ENCODE measurements at regions not wholly inside any gene's neighbourhood (a gene's known extent, or its start where the extent isn't known, plus 50 kb on each side); places are given as distances from the start of the nearest gene placed in this dataset.
"Not testable (repeated sequence)": the region's sequence is repeated elsewhere in the genome, so short reads cannot be mapped to it uniquely, and the experiment has no call there.

- Histone ChIP-seq H3K27me3 (ENCODE audit: control insufficient read depth in 2 of 2, insufficient read depth in 2 of 2, low read length in 2 of 2) (peaks cover 0 to 4% of the 10 kb centered on the region in 2 donors), H3K27ac (ENCODE audit: low read depth in 2 of 2, low read length in 2 of 2) (peak overlapping the region in 1 of 2 donors; percentile 15), H3K36me3 (ENCODE audit: control insufficient read depth in 2 of 2, insufficient read depth in 2 of 2, low read length in 2 of 2) (no peaks in the 10 kb centered on the region), H3K9ac (ENCODE audit: low read depth in 1 of 2, low read length in 2 of 2) (peak overlapping the region in 1 of 2 donors; percentile 0), H3K4me3 (ENCODE audit: low read length in 2 of 2) (no peak overlapping the region), H3K9me3 (ENCODE audit: control insufficient read depth in 2 of 2, low read length in 2 of 2) (no peaks in the 10 kb centered on the region), H3K4me1 (ENCODE audit: control insufficient read depth in 2 of 2, insufficient read depth in 2 of 2, low read length in 2 of 2) (peaks cover 5 to 21% of the 10 kb centered on the region in 2 donors)
Observed at GRCh38 chr3:66830301-66830700, 167.8 kb upstream of the KBTBD8 start.

GRCh38 chr3:66831931-66832330 lies 166.2 kb upstream of the KBTBD8 start:
- Histone ChIP-seq H3K27me3 (ENCODE audit: control insufficient read depth in 2 of 2, insufficient read depth in 2 of 2, low read length in 2 of 2) (peaks cover 0 to 4% of the 10 kb centered on the region in 2 donors), H3K4me3 (ENCODE audit: low read length in 2 of 2) (no peak overlapping the region), H3K36me3 (ENCODE audit: control insufficient read depth in 2 of 2, insufficient read depth in 2 of 2, low read length in 2 of 2) (no peaks in the 10 kb centered on the region), H3K9me3 (ENCODE audit: control insufficient read depth in 2 of 2, low read length in 2 of 2) (no peaks in the 10 kb centered on the region), H3K9ac (ENCODE audit: low read depth in 1 of 2, low read length in 2 of 2) (no peak overlapping the region), H3K27ac (ENCODE audit: low read depth in 2 of 2, low read length in 2 of 2) (peak overlapping the region in 1 of 2 donors; percentile 32), H3K4me1 (ENCODE audit: control insufficient read depth in 2 of 2, insufficient read depth in 2 of 2, low read length in 2 of 2) (peaks cover 5 to 26% of the 10 kb centered on the region in 2 donors)

DNA sequence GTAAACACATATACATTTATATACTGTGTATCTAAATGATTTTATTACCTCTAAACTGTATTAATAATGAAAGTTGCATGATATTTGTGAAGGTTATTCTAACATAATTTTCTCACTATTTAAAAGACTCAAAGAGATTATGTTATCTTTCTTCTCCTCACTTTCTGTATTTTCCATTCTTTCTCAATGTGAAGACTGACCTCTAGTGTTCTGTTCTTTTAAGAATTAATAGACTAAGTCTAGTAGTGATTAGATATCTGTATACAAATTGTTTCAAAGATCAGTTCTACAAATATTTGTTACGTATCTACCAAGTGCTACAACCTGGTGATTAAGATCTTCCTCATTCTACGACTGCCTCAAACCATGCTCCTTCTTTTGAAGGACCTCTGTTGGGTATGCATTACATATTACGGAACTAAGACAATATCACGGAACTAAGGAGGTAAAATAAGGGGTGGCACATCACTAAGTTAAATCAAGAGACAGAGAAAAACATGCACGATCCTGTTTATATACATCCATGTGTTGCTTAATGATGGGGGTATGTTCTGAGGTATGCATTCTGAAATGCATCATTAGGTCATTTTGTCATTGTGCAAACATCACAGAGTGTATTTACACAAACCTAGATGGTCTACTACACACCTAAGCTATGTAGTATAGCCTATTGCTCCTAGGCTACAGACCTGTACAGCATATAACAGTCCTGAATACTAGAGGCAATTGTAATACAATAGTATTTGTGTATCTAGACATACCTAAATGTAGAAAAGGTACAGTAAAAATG lies 161.5 kb upstream of the KBTBD8 start:
- H3K4me3 ChIP-seq (ENCODE audit: low read length in 2 of 2) = no peak overlapping the region
- H3K9me3 ChIP-seq (ENCODE audit: control insufficient read depth in 2 of 2, low read length in 2 of 2) = no peaks in the 10 kb centered on the region
- no peak overlapping the region for H3K27ac ChIP-seq (ENCODE audit: low read depth in 2 of 2, low read length in 2 of 2)
- no peak overlapping the region for H3K9ac ChIP-seq (ENCODE audit: low read depth in 1 of 2, low read length in 2 of 2)
- H3K4me1 ChIP-seq (ENCODE audit: control insufficient read depth in 2 of 2, insufficient read depth in 2 of 2, low read length in 2 of 2) = peaks cover 0 to 8% of the 10 kb centered on the region in 2 donors
- H3K27me3 ChIP-seq (ENCODE audit: control insufficient read depth in 2 of 2, insufficient read depth in 2 of 2, low read length in 2 of 2) = no peaks in the 10 kb centered on the region
- H3K36me3 ChIP-seq (ENCODE audit: control insufficient read depth in 2 of 2, insufficient read depth in 2 of 2, low read length in 2 of 2) = no peaks in the 10 kb centered on the region

DNA sequence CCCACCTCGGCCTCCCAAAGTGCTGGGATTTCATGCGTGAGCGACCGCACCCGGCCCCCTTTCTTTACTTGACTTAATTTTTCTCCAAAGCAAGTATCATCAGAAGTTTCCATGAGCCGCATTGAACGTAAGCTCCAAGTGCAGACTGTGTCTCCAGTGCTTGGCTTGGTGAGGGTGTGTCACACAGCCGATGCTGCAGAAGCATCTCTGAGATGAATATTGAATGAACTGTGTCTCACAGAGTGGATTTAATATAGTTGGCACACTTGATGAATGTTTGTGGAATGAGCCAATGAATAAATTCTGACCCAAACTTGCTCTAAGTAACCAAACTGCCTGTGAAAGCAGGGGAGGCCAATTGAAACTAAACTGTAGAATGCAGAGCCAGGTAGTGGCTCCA lies 159.4 kb upstream of the KBTBD8 start:
- peaks cover 0 to 8% of the 10 kb centered on the region in 2 donors for H3K4me1 ChIP-seq (ENCODE audit: control insufficient read depth in 2 of 2, insufficient read depth in 2 of 2, low read length in 2 of 2)
- no peaks in the 10 kb centered on the region for H3K9me3 ChIP-seq (ENCODE audit: control insufficient read depth in 2 of 2, low read length in 2 of 2)
- no peaks in the 10 kb centered on the region for H3K36me3 ChIP-seq (ENCODE audit: control insufficient read depth in 2 of 2, insufficient read depth in 2 of 2, low read length in 2 of 2)
- H3K9ac ChIP-seq (ENCODE audit: low read depth in 1 of 2, low read length in 2 of 2) = no peak overlapping the region
- no peak overlapping the region for H3K4me3 ChIP-seq (ENCODE audit: low read length in 2 of 2)
- H3K27me3 ChIP-seq (ENCODE audit: control insufficient read depth in 2 of 2, insufficient read depth in 2 of 2, low read length in 2 of 2) = no peaks in the 10 kb centered on the region
- H3K27ac ChIP-seq (ENCODE audit: low read depth in 2 of 2, low read length in 2 of 2) = no peak overlapping the region

DNA sequence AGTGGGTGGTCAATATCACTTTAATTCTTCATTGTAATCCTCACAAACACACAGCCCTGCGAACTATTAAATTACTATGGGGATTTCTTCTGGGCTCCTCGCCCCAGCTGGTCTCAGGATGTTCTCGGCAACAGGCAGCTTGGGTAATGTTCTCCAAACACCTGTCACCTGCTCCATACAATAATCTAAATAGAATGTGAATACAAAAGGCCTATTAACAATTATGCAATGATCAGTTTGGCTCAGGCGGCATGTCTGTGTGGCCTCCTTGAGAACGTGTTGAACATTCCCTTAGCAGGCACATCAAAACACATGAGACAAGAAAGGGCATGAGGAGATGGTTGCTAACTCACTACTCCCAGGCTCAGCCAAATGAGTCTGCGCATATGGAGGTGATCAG lies 158.6 kb upstream of the KBTBD8 start:
- Histone ChIP-seq H3K4me3 (ENCODE audit: low read length in 2 of 2) (no peak overlapping the region), H3K4me1 (ENCODE audit: control insufficient read depth in 2 of 2, insufficient read depth in 2 of 2, low read length in 2 of 2) (peaks cover 0 to 8% of the 10 kb centered on the region in 2 donors), H3K9ac (ENCODE audit: low read depth in 1 of 2, low read length in 2 of 2) (no peak overlapping the region)

DNA sequence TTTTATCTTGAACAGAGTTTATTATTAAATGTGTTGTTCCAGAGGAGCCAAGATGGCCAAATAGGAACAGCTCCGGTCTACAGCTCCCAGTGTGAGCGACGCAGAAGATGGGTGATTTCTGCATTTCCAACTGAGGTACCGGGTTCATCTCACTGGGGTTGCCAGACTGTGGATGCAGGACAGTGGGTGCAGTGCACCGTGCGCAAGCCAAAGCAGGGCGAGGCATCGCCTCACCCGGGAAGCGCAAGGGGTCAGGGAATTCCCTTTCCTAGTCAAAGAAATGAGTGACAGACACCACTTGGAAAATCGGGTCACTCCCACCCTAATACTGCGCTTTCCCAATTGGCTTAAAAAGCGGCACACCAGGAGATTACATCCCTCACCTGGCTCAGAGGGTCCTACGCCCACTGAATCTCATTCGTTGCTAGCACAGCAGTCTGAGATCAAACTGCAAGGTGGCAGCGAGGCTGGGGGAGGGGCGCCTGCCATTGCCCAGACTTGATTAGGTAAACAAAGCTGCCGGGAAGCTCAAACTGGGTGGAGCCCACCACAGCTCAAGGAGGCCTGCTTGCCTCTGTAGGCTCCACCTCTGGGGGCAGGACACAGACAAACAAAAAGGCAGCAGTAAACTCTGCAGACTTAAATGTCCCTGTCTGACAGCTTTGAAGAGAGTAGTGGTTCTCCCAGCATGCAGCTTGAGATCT lies 155.2 kb upstream of the KBTBD8 start:
- H3K9ac ChIP-seq (ENCODE audit: low read depth in 1 of 2, low read length in 2 of 2); H3K9me3 ChIP-seq (ENCODE audit: control insufficient read depth in 2 of 2, low read length in 2 of 2); H3K4me3 ChIP-seq (ENCODE audit: low read length in 2 of 2); H3K27me3 ChIP-seq (ENCODE audit: control insufficient read depth in 2 of 2, insufficient read depth in 2 of 2, low read length in 2 of 2); H3K4me1 ChIP-seq (ENCODE audit: control insufficient read depth in 2 of 2, insufficient read depth in 2 of 2, low read length in 2 of 2); H3K36me3 ChIP-seq (ENCODE audit: control insufficient read depth in 2 of 2, insufficient read depth in 2 of 2, low read length in 2 of 2); H3K27ac ChIP-seq (ENCODE audit: low read depth in 2 of 2, low read length in 2 of 2): not testable (repeated sequence)

More for the DNA sequence above, 158.6 kb upstream of the KBTBD8 start:
- no peaks in the 10 kb centered on the region for H3K36me3 ChIP-seq (ENCODE audit: control insufficient read depth in 2 of 2, insufficient read depth in 2 of 2, low read length in 2 of 2)
- no peaks in the 10 kb centered on the region for H3K27me3 ChIP-seq (ENCODE audit: control insufficient read depth in 2 of 2, insufficient read depth in 2 of 2, low read length in 2 of 2)
- no peaks in the 10 kb centered on the region for H3K9me3 ChIP-seq (ENCODE audit: control insufficient read depth in 2 of 2, low read length in 2 of 2)
- no peak overlapping the region for H3K27ac ChIP-seq (ENCODE audit: low read depth in 2 of 2, low read length in 2 of 2)

- Histone ChIP-seq H3K4me3 (ENCODE audit: low read length in 2 of 2) (no peak overlapping the region), H3K27ac (ENCODE audit: low read depth in 2 of 2, low read length in 2 of 2) (no peak overlapping the region), H3K9me3 (ENCODE audit: control insufficient read depth in 2 of 2, low read length in 2 of 2) (no peaks in the 10 kb centered on the region), H3K9ac (ENCODE audit: low read depth in 1 of 2, low read length in 2 of 2) (no peak overlapping the region), H3K36me3 (ENCODE audit: control insufficient read depth in 2 of 2, insufficient read depth in 2 of 2, low read length in 2 of 2) (no peaks in the 10 kb centered on the region), H3K27me3 (ENCODE audit: control insufficient read depth in 2 of 2, insufficient read depth in 2 of 2, low read length in 2 of 2) (no peaks in the 10 kb centered on the region), H3K4me1 (ENCODE audit: control insufficient read depth in 2 of 2, insufficient read depth in 2 of 2, low read length in 2 of 2) (no peaks in the 10 kb centered on the region)
Observed at GRCh38 chr3:66851894-66852613, 146.1 kb upstream of the KBTBD8 start.

GRCh38 chr3:66854601-66855151 lies 143.4 kb upstream of the KBTBD8 start:
- Histone ChIP-seq H3K9me3 (ENCODE audit: control insufficient read depth in 2 of 2, low read length in 2 of 2) (no peaks in the 10 kb centered on the region), H3K27ac (ENCODE audit: low read depth in 2 of 2, low read length in 2 of 2) (no peak overlapping the region), H3K9ac (ENCODE audit: low read depth in 1 of 2, low read length in 2 of 2) (no peak overlapping the region), H3K4me3 (ENCODE audit: low read length in 2 of 2) (no peak overlapping the region), H3K4me1 (ENCODE audit: control insufficient read depth in 2 of 2, insufficient read depth in 2 of 2, low read length in 2 of 2) (no peaks in the 10 kb centered on the region), H3K36me3 (ENCODE audit: control insufficient read depth in 2 of 2, insufficient read depth in 2 of 2, low read length in 2 of 2) (no peaks in the 10 kb centered on the region), H3K27me3 (ENCODE audit: control insufficient read depth in 2 of 2, insufficient read depth in 2 of 2, low read length in 2 of 2) (no peaks in the 10 kb centered on the region)

- Histone ChIP-seq H3K9me3 (ENCODE audit: control insufficient read depth in 2 of 2, low read length in 2 of 2) (no peaks in the 10 kb centered on the region), H3K4me1 (ENCODE audit: control insufficient read depth in 2 of 2, insufficient read depth in 2 of 2, low read length in 2 of 2) (no peaks in the 10 kb centered on the region), H3K4me3 (ENCODE audit: low read length in 2 of 2) (no peak overlapping the region), H3K27me3 (ENCODE audit: control insufficient read depth in 2 of 2, insufficient read depth in 2 of 2, low read length in 2 of 2) (no peaks in the 10 kb centered on the region), H3K27ac (ENCODE audit: low read depth in 2 of 2, low read length in 2 of 2) (no peak overlapping the region), H3K36me3 (ENCODE audit: control insufficient read depth in 2 of 2, insufficient read depth in 2 of 2, low read length in 2 of 2) (no peaks in the 10 kb centered on the region), H3K9ac (ENCODE audit: low read depth in 1 of 2, low read length in 2 of 2) (no peak overlapping the region)
Observed at GRCh38 chr3:66856533-66856932, 141.6 kb upstream of the KBTBD8 start.
